GM12891 (cell line): ENCODE measurements at regions not wholly inside any gene's neighbourhood (a gene's known extent, or its start where the extent isn't known, plus 50 kb on each side); places are given as distances from the start of the nearest gene placed in this dataset.

Experiments used
- PAX5 ChIP-seq: IDR thresholded peaks from 2 replicates; pipeline ENCODE4 v1.6.1; 2011; ENCODE audit warnings: low read length, moderate library complexity, mild to moderate bottlenecking; ENCODE audit not compliant: insufficient read depth, severe bottlenecking
- POLR2A ChIP-seq: IDR thresholded peaks from 2 replicates; pipeline ENCODE4 v1.6.1; 2011; ENCODE audit warnings: low read depth, low read length, control low read depth
- POLR2AphosphoS5 ChIP-seq: IDR thresholded peaks from 2 replicates; pipeline ENCODE4 v1.6.1; 2011; ENCODE audit warnings: low read depth, low read length, control low read depth
- POU2F2 ChIP-seq: IDR thresholded peaks from 2 replicates; pipeline ENCODE4 v1.6.1; 2011; ENCODE audit warnings: low read depth, mild to moderate bottlenecking, control low read depth, low read length, moderate library complexity
- SPI1 ChIP-seq: IDR thresholded peaks from 2 replicates; pipeline ENCODE4 v1.6.1; 2011; ENCODE audit warnings: low read depth, low read length, control low read depth
- TAF1 ChIP-seq: IDR thresholded peaks from 2 replicates; pipeline ENCODE4 v1.6.1; 2011; ENCODE audit warnings: low read depth, low read length, control low read depth

GRCh38 chr9:129403779-129404620 is 216.9 kb downstream of the C9orf50 start:
- TF ChIP-seq TAF1 (no peak), POLR2A (no peak), POLR2AphosphoS5 (no peak), SPI1 (no peak), POU2F2 (no peak), PAX5 (no peak)
